ENCODE measurements at regions not wholly inside any gene's neighbourhood (a gene's known extent, or its start where the extent isn't known, plus 50 kb on each side); places are given as distances from the start of the nearest gene placed in this dataset.

GRCh38 chr11:37259734-37260133, 661.7 kb upstream of the RAG2 start:
- no peak for TF ChIP-seq CTCF (IDR thresholded peaks at IDR 0.05; ENCODE audit: insufficient read depth, low read length)
- no peak for TF ChIP-seq REST (IDR thresholded peaks at IDR 0.05; ENCODE audit: insufficient replicate concordance, low read depth)

All from HL-60 (cell line).